ENCODE measurements at regions not wholly inside any gene's neighbourhood (a gene's known extent, or its start where the extent isn't known, plus 50 kb on each side); places are given as distances from the start of the nearest gene placed in this dataset.

- CTCF ChIA-PET: no interaction called here
- H3K4me1 Mint-ChIP-seq: peaks cover 0 to 3% (median 2%) of the 10 kb centered on the region in 3 donors
- Histone ChIP-seq H3K27me3 (replicated peaks in 1 of 2; ENCODE audit: control insufficient read depth in 2 of 2, extremely low read depth in 1 of 2, insufficient read depth in 2 of 2, low read length in 1 of 2) (no peaks in the 10 kb centered on the region), H3K4me3 (ENCODE audit: control insufficient read depth in 1 of 2, extremely low read depth in 1 of 2, low read length in 1 of 2) (no peak overlapping the region), H3K9me3 (no peaks in the 10 kb centered on the region), H3K27ac (ENCODE audit: low read length) (no peak overlapping the region), H3K36me3 (ENCODE audit: control insufficient read depth in 2 of 2, extremely low read depth in 1 of 2, insufficient read depth in 1 of 2, low read length in 1 of 2) (no peaks in the 10 kb centered on the region), H3K4me1 (ENCODE audit: control insufficient read depth in 1 of 2, extremely low read depth in 1 of 2, insufficient read depth in 2 of 2, low read length in 2 of 2) (no peaks in the 10 kb centered on the region)
- no peak for ATAC-seq (replicated peaks in 1 of 4)
- no peak overlapping the region for H3K4me3 Mint-ChIP-seq
- no peaks in the 10 kb centered on the region for H3K36me3 Mint-ChIP-seq
- POLR2A ChIA-PET: no interaction called here
- H3K9me3 Mint-ChIP-seq: peaks cover 0 to 4% (median 3%) of the 10 kb centered on the region in 3 donors
- peak overlapping the region in 1 of 2 donors; percentile 60 for H3K27ac Mint-ChIP-seq
- peaks cover 0 to 4% of the 10 kb centered on the region in 2 donors for H3K27me3 Mint-ChIP-seq
- WGBS (ENCODE audit: insufficient coverage): no CpG with 5 or more reads among the region's 2 CpGs
- no peak for DNase-seq
Measured at GRCh38 chr12:88401155-88401554, 179.1 kb downstream of the KITLG start.

GRCh38 chr12:88406905-88407304 is 173.4 kb downstream of the KITLG start:
- Histone ChIP-seq H3K4me3 (ENCODE audit: control insufficient read depth in 1 of 2, extremely low read depth in 1 of 2, low read length in 1 of 2) (no peak overlapping the region), H3K27me3 (replicated peaks in 1 of 2; ENCODE audit: control insufficient read depth in 2 of 2, extremely low read depth in 1 of 2, insufficient read depth in 2 of 2, low read length in 1 of 2) (no peaks in the 10 kb centered on the region), H3K9me3 (no peaks in the 10 kb centered on the region), H3K36me3 (ENCODE audit: control insufficient read depth in 2 of 2, extremely low read depth in 1 of 2, insufficient read depth in 1 of 2, low read length in 1 of 2) (no peaks in the 10 kb centered on the region), H3K27ac (ENCODE audit: low read length) (no peak overlapping the region), H3K4me1 (ENCODE audit: control insufficient read depth in 1 of 2, extremely low read depth in 1 of 2, insufficient read depth in 2 of 2, low read length in 2 of 2) (no peaks in the 10 kb centered on the region)
- no peak overlapping the region for H3K27ac Mint-ChIP-seq
- no peaks in the 10 kb centered on the region for H3K36me3 Mint-ChIP-seq
- H3K4me3 Mint-ChIP-seq: no peak overlapping the region
- H3K27me3 Mint-ChIP-seq: peaks cover 0 to 4% of the 10 kb centered on the region in 2 donors
- ATAC-seq (replicated peaks in 1 of 4): no peak
- no peaks in the 10 kb centered on the region for H3K9me3 Mint-ChIP-seq
- H3K4me1 Mint-ChIP-seq: no peaks in the 10 kb centered on the region
- no peak for DNase-seq
- POLR2A ChIA-PET: no interaction called here
- WGBS (ENCODE audit: insufficient coverage): 100% methylated on average over 1 of the region's 5 CpGs
- CTCF ChIA-PET: no interaction called here

GRCh38 chr12:88408823-88409222 is 171.4 kb downstream of the KITLG start:
- no peak overlapping the region for H3K4me3 ChIP-seq (ENCODE audit: control insufficient read depth in 1 of 2, extremely low read depth in 1 of 2, low read length in 1 of 2)
- ChIA-PET POLR2A (no interaction called here), CTCF (no interaction called here)
- Mint-ChIP-seq H3K4me1 (no peaks in the 10 kb centered on the region), H3K36me3 (no peaks in the 10 kb centered on the region), H3K4me3 (no peak overlapping the region), H3K27ac (no peak overlapping the region), H3K27me3 (no peaks in the 10 kb centered on the region), H3K9me3 (no peaks in the 10 kb centered on the region)
- no peaks in the 10 kb centered on the region for H3K27me3 ChIP-seq (replicated peaks in 1 of 2; ENCODE audit: control insufficient read depth in 2 of 2, extremely low read depth in 1 of 2, insufficient read depth in 2 of 2, low read length in 1 of 2)
- no peaks in the 10 kb centered on the region for H3K36me3 ChIP-seq (ENCODE audit: control insufficient read depth in 2 of 2, extremely low read depth in 1 of 2, insufficient read depth in 1 of 2, low read length in 1 of 2)
- H3K9me3 ChIP-seq: no peaks in the 10 kb centered on the region
- DNase-seq (no peak), ATAC-seq (replicated peaks in 1 of 4) (no peak)
- H3K4me1 ChIP-seq (ENCODE audit: control insufficient read depth in 1 of 2, extremely low read depth in 1 of 2, insufficient read depth in 2 of 2, low read length in 2 of 2): no peaks in the 10 kb centered on the region
- no peak overlapping the region for H3K27ac ChIP-seq (ENCODE audit: low read length)

GRCh38 chr12:88409257-88409656 is 171.0 kb downstream of the KITLG start:
- Mint-ChIP-seq H3K36me3 (no peaks in the 10 kb centered on the region), H3K27me3 (no peaks in the 10 kb centered on the region), H3K4me1 (no peaks in the 10 kb centered on the region), H3K4me3 (no peak overlapping the region), H3K27ac (no peak overlapping the region), H3K9me3 (no peaks in the 10 kb centered on the region)
- no peaks in the 10 kb centered on the region for H3K27me3 ChIP-seq (replicated peaks in 1 of 2; ENCODE audit: control insufficient read depth in 2 of 2, extremely low read depth in 1 of 2, insufficient read depth in 2 of 2, low read length in 1 of 2)
- no peaks in the 10 kb centered on the region for H3K4me1 ChIP-seq (ENCODE audit: control insufficient read depth in 1 of 2, extremely low read depth in 1 of 2, insufficient read depth in 2 of 2, low read length in 2 of 2)
- no peak overlapping the region for H3K4me3 ChIP-seq (ENCODE audit: control insufficient read depth in 1 of 2, extremely low read depth in 1 of 2, low read length in 1 of 2)
- ChIA-PET CTCF (no interaction called here), POLR2A (no interaction called here)
- no peak overlapping the region for H3K27ac ChIP-seq (ENCODE audit: low read length)
- 90% methylated on average over 3 of the region's 3 CpGs for WGBS (ENCODE audit: insufficient coverage)
- DNase-seq (no peak), ATAC-seq (replicated peaks in 1 of 4) (no peak)
- H3K9me3 ChIP-seq: no peaks in the 10 kb centered on the region
- H3K36me3 ChIP-seq (ENCODE audit: control insufficient read depth in 2 of 2, extremely low read depth in 1 of 2, insufficient read depth in 1 of 2, low read length in 1 of 2): no peaks in the 10 kb centered on the region

- Histone ChIP-seq H3K27me3 (replicated peaks in 1 of 2; ENCODE audit: control insufficient read depth in 2 of 2, extremely low read depth in 1 of 2, insufficient read depth in 2 of 2, low read length in 1 of 2) (no peaks in the 10 kb centered on the region), H3K4me1 (ENCODE audit: control insufficient read depth in 1 of 2, extremely low read depth in 1 of 2, insufficient read depth in 2 of 2, low read length in 2 of 2) (no peaks in the 10 kb centered on the region), H3K27ac (ENCODE audit: low read length) (no peak overlapping the region), H3K9me3 (no peaks in the 10 kb centered on the region), H3K4me3 (ENCODE audit: control insufficient read depth in 1 of 2, extremely low read depth in 1 of 2, low read length in 1 of 2) (no peak overlapping the region), H3K36me3 (ENCODE audit: control insufficient read depth in 2 of 2, extremely low read depth in 1 of 2, insufficient read depth in 1 of 2, low read length in 1 of 2) (no peaks in the 10 kb centered on the region)
- Mint-ChIP-seq H3K4me3 (no peak overlapping the region), H3K27me3 (no peaks in the 10 kb centered on the region), H3K27ac (no peak overlapping the region), H3K4me1 (no peaks in the 10 kb centered on the region), H3K9me3 (no peaks in the 10 kb centered on the region), H3K36me3 (no peaks in the 10 kb centered on the region)
- no CpG with 5 or more reads among the region's 2 CpGs for WGBS (ENCODE audit: insufficient coverage)
- ChIA-PET CTCF (no interaction called here), POLR2A (no interaction called here)
- ATAC-seq (replicated peaks in 1 of 4) (no peak), DNase-seq (no peak)
Measured at GRCh38 chr12:88411689-88412088, 168.6 kb downstream of the KITLG start.

GRCh38 chr12:88413646-88414045 is 166.6 kb downstream of the KITLG start:
- Histone ChIP-seq H3K36me3 (ENCODE audit: control insufficient read depth in 2 of 2, extremely low read depth in 1 of 2, insufficient read depth in 1 of 2, low read length in 1 of 2) (no peaks in the 10 kb centered on the region), H3K4me3 (ENCODE audit: control insufficient read depth in 1 of 2, extremely low read depth in 1 of 2, low read length in 1 of 2) (no peak overlapping the region), H3K9me3 (no peaks in the 10 kb centered on the region), H3K27ac (ENCODE audit: low read length) (no peak overlapping the region), H3K4me1 (ENCODE audit: control insufficient read depth in 1 of 2, extremely low read depth in 1 of 2, insufficient read depth in 2 of 2, low read length in 2 of 2) (no peaks in the 10 kb centered on the region), H3K27me3 (replicated peaks in 1 of 2; ENCODE audit: control insufficient read depth in 2 of 2, extremely low read depth in 1 of 2, insufficient read depth in 2 of 2, low read length in 1 of 2) (no peaks in the 10 kb centered on the region)
- Mint-ChIP-seq H3K4me3 (no peak overlapping the region), H3K36me3 (no peaks in the 10 kb centered on the region), H3K4me1 (no peaks in the 10 kb centered on the region), H3K27me3 (no peaks in the 10 kb centered on the region), H3K27ac (no peak overlapping the region), H3K9me3 (no peaks in the 10 kb centered on the region)
- WGBS (ENCODE audit: insufficient coverage): 67% methylated on average over 1 of the region's 2 CpGs
- ChIA-PET POLR2A (interaction anchor here in 1 of 2 donors (0.7 kb wide), 1 partner anchor 1897 kb away, joined by 3 read pairs; no protein-coding TSS in a partner anchor), CTCF (no interaction called here)
- ATAC-seq (replicated peaks in 1 of 4) (no peak), DNase-seq (no peak)

GRCh38 chr12:88416155-88416554 is 164.1 kb downstream of the KITLG start:
- 67% methylated on average over 1 of the region's 2 CpGs for WGBS (ENCODE audit: insufficient coverage)
- Histone ChIP-seq H3K27me3 (replicated peaks in 1 of 2; ENCODE audit: control insufficient read depth in 2 of 2, extremely low read depth in 1 of 2, insufficient read depth in 2 of 2, low read length in 1 of 2) (no peaks in the 10 kb centered on the region), H3K9me3 (no peaks in the 10 kb centered on the region), H3K4me1 (ENCODE audit: control insufficient read depth in 1 of 2, extremely low read depth in 1 of 2, insufficient read depth in 2 of 2, low read length in 2 of 2) (no peaks in the 10 kb centered on the region), H3K4me3 (ENCODE audit: control insufficient read depth in 1 of 2, extremely low read depth in 1 of 2, low read length in 1 of 2) (no peak overlapping the region), H3K36me3 (ENCODE audit: control insufficient read depth in 2 of 2, extremely low read depth in 1 of 2, insufficient read depth in 1 of 2, low read length in 1 of 2) (no peaks in the 10 kb centered on the region), H3K27ac (ENCODE audit: low read length) (no peak overlapping the region)
- no peak for ATAC-seq (replicated peaks in 1 of 4)
- Mint-ChIP-seq H3K4me1 (no peaks in the 10 kb centered on the region), H3K9me3 (no peaks in the 10 kb centered on the region), H3K4me3 (no peak overlapping the region), H3K27ac (no peak overlapping the region), H3K36me3 (no peaks in the 10 kb centered on the region), H3K27me3 (no peaks in the 10 kb centered on the region)
- CTCF ChIA-PET: no interaction called here
- no peak for DNase-seq
- POLR2A ChIA-PET: no interaction called here

Measured in T-cell (primary cell).